Thoracic aorta (tissue), 2 donors: ENCODE measurements at regions not wholly inside any gene's neighbourhood (a gene's known extent, or its start where the extent isn't known, plus 50 kb on each side); places are given as distances from the start of the nearest gene placed in this dataset.
"Not testable (repeated sequence)": the region's sequence is repeated elsewhere in the genome, so short reads cannot be mapped to it uniquely, and the experiment has no call there.

Experiments
- ATAC-seq: fragments of 150-250 bp; one replicate; pipeline ENCODE4 v1.8.0; 2017; ENCODE audit warnings: low read depth; ENCODE audit not compliant: insufficient number of reproducible peaks, low FRiP score
- DNase-seq: peaks from one replicate; pipeline ENCODE4 v3.0.0-alpha.2; 2020; ENCODE audit warnings: low spot score
- H3K27ac ChIP-seq, 2 donors: fragments of 200-600 bp; sonication (generic); 1 replicate in 1 of 2; 2 replicates in 1 of 2; pipeline ENCODE4 v1.5.1; 2016; ENCODE audit warnings: mild to moderate bottlenecking in 2 of 2, moderate library complexity in 2 of 2
- H3K27me3 ChIP-seq: fragments of 200-600 bp; sonication (generic); replicated peaks from 2 replicates; pipeline ENCODE4 v1.6.0; 2016; ENCODE audit warnings: mild to moderate bottlenecking; ENCODE audit not compliant: insufficient read depth
- H3K36me3 ChIP-seq: fragments of 200-600 bp; sonication (generic); one replicate; pipeline ENCODE4 v1.5.1; 2016
- H3K4me1 ChIP-seq, 2 donors: fragments of 200-600 bp; sonication (generic); 1 replicate in 1 of 2; 2 replicates in 1 of 2; pipeline versions ENCODE4 v1.5.1 to v1.6.0; 2016; ENCODE audit warnings: low read depth in 2 of 2, mild to moderate bottlenecking in 1 of 2; ENCODE audit not compliant: control insufficient read depth in 1 of 2
- H3K4me3 ChIP-seq: fragments of 200-600 bp; sonication (generic); 2 replicates; pipeline ENCODE4 v1.5.1; 2016; ENCODE audit warnings: mild to moderate bottlenecking
- H3K9me3 ChIP-seq: fragments of 200-600 bp; sonication (generic); 2 replicates; pipeline ENCODE4 v1.5.1; 2016
- TF ChIP-seq, protein P1 (sequence below): fragments of 200-600 bp; sonication (generic); IDR thresholded peaks from one replicate; pipeline ENCODE4 v1.5.1; 2019; ENCODE audit warnings: antibody characterized with exemption

DNA sequence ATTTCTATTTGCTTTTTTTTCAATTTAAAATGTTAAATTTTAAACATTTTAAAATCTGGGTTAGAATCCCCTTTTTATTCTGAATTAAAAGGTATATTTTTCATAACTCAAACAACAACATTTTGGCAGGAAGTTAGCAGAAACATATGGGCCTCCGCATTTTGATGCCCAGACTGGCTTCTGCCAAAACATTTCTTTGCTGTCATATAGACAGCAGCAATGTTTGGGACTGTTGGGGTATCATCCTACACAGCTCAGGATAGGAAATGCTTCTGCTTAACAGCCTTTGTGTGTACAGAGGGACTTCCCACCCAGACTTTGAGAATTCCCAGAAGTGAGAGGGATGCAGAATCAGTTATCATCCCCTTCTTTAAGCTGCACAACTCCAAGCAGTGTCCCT, 155.4 kb upstream of the PARD3B start:
- Histone ChIP-seq H3K27me3 (no peaks in the 10 kb centered on the region), H3K36me3 (no peaks in the 10 kb centered on the region), H3K4me3 (no peak overlapping the region), H3K4me1 (no peaks in the 10 kb centered on the region), H3K9me3 (no peaks in the 10 kb centered on the region), H3K27ac (no peak overlapping the region)
- no peak for DNase-seq
- no peak for ATAC-seq
- TF ChIP-seq, protein P1, sequence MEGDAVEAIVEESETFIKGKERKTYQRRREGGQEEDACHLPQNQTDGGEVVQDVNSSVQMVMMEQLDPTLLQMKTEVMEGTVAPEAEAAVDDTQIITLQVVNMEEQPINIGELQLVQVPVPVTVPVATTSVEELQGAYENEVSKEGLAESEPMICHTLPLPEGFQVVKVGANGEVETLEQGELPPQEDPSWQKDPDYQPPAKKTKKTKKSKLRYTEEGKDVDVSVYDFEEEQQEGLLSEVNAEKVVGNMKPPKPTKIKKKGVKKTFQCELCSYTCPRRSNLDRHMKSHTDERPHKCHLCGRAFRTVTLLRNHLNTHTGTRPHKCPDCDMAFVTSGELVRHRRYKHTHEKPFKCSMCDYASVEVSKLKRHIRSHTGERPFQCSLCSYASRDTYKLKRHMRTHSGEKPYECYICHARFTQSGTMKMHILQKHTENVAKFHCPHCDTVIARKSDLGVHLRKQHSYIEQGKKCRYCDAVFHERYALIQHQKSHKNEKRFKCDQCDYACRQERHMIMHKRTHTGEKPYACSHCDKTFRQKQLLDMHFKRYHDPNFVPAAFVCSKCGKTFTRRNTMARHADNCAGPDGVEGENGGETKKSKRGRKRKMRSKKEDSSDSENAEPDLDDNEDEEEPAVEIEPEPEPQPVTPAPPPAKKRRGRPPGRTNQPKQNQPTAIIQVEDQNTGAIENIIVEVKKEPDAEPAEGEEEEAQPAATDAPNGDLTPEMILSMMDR, result no peak

DNA sequence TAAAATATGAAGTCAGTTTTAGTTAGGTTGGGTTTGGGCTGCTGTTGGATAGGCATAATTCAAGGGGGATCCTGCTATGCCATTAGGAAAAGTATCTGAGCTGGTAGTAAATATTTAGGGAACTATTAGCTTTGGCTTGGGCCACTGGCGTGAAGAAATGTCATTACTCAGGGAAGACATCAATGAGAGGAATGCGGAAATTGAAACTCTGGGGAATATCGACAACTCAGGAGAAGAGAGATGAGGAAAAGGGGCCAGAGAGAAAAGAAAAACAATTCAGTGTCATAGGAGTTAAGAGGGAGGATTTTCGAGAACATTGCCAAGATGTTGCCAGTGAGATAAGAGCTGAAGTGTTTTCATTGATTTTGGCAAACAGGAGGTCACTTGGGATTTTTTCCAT, 149.7 kb upstream of the PARD3B start:
- ATAC-seq, result no peak

DNA sequence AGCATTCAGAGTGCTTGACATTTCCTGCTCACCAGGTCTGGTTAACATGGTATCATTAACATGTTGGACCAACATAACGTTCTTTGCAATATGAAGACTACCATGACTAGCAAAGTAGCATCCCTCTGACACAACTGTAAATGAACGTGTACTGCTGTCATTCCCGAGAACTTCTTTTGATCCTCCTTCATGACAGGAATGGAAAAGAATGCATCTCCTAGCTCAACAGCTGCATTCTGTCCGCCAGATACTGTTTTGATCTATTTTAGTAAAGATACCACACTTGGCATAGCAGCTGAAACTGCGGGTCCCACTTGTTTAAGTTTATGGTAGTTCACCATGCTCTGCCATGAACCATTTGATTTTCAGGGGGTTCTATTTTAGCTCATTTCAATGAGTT, 144.2 kb upstream of the PARD3B start:
- H3K27ac ChIP-seq, result no peak overlapping the region
- H3K27me3 ChIP-seq, result no peaks in the 10 kb centered on the region
- H3K9me3 ChIP-seq, result no peaks in the 10 kb centered on the region
- H3K4me1 ChIP-seq, result peaks cover 0 to under 1% of the 10 kb centered on the region in 2 donors
- TF ChIP-seq, protein P1, result no peak
- no peak overlapping the region for H3K4me3 ChIP-seq
- ATAC-seq (no peak), DNase-seq (no peak)
- H3K36me3 ChIP-seq, result no peaks in the 10 kb centered on the region

More for the DNA sequence above, 149.7 kb upstream of the PARD3B start:
- TF ChIP-seq, protein P1, result no peak
- Histone ChIP-seq H3K27me3 (no peaks in the 10 kb centered on the region), H3K27ac (no peak overlapping the region), H3K9me3 (no peaks in the 10 kb centered on the region), H3K4me3 (no peak overlapping the region), H3K4me1 (peaks cover 0 to 9% of the 10 kb centered on the region in 2 donors), H3K36me3 (no peaks in the 10 kb centered on the region)
- no peak for DNase-seq

DNA sequence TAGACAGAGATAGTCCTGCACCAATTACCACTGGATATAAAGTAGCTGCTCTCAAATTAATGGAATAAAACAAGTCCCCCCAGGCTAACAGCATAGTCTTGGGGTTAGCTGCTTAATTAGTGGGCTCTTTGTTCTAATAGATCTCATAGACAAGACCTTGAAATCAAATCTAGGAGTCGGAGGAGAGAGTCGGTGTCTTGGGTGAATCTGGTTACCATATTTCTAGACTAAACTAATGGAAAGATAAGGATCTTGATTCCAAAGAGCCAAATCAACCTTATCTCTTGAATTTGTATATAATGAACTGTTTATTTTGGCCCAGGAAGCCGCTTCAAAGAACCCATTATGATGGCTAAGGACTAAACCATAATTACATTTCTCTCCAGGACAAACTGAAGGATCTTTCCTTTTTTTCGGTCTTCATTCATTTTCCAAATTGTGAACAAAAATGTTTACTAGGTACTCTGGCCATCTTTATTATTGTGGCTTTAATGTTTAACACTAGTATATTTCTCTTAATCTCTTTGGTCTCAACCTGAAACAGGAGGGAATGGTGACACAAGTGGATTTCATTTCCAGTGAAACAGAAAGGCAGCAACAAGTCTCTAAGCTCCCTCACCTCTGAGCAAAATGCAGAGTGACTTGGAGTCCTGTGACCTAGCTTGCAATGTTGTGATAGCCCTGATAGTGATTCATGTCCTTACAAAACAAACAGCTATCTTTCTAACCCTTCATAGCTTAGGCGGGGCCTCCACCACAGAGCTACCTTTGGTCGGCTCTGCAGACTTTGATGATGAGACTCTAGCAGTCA, 137.9 kb upstream of the PARD3B start:
- DNase-seq, result no peak
- TF ChIP-seq, protein P1, result no peak
- Histone ChIP-seq H3K4me1 (no peaks in the 10 kb centered on the region), H3K4me3 (no peak overlapping the region), H3K27ac (no peak overlapping the region), H3K27me3 (no peaks in the 10 kb centered on the region), H3K36me3 (no peaks in the 10 kb centered on the region), H3K9me3 (no peaks in the 10 kb centered on the region)
- no peak for ATAC-seq

DNA sequence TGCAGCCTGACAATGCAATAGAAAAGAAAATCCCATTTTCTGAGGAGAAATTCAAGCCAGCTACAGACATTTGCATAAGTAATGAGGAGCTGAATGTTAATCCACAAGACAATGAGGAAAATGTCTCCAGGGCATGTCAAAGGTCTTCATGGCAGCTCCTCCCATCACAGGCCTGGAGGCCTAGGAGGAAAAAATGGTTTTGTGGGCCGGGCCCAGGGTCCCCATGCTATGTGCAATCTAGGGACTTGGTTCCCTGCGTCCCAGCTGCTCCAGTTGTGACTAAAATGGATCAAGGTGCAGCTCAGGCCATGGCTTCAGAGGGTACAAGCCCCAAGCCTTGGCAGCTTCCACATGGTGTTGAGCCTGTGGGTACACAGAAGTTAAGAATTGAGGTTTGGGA, 132.5 kb upstream of the PARD3B start:
- not testable (repeated sequence) for H3K4me1 ChIP-seq, H3K36me3 ChIP-seq, ATAC-seq, H3K27ac ChIP-seq, H3K4me3 ChIP-seq, H3K27me3 ChIP-seq, H3K9me3 ChIP-seq, DNase-seq
